ENCODE measurements at regions not wholly inside any gene's neighbourhood (a gene's known extent, or its start where the extent isn't known, plus 50 kb on each side); places are given as distances from the start of the nearest gene placed in this dataset.

GRCh38 chr10:44294726-44295412 is 90.0 kb downstream of the CXCL12 start:
- no peaks in the 10 kb centered on the region for H3K36me3 Mint-ChIP-seq
- ChIA-PET POLR2A (no interaction called here), CTCF (no interaction called here)
- peaks cover 15 to 16% of the 10 kb centered on the region in 2 donors for H3K27me3 Mint-ChIP-seq
- H3K27ac Mint-ChIP-seq = no peak overlapping the region
- Histone ChIP-seq H3K9me3 (no peaks in the 10 kb centered on the region), H3K27me3 (replicated peaks in 1 of 2; ENCODE audit: control insufficient read depth in 2 of 2, extremely low read depth in 1 of 2, insufficient read depth in 2 of 2, low read length in 1 of 2) (peaks cover 0 to 34% of the 10 kb centered on the region in 2 experiments), H3K4me1 (ENCODE audit: control insufficient read depth in 1 of 2, extremely low read depth in 1 of 2, insufficient read depth in 2 of 2, low read length in 2 of 2) (no peaks in the 10 kb centered on the region), H3K36me3 (ENCODE audit: control insufficient read depth in 2 of 2, extremely low read depth in 1 of 2, insufficient read depth in 1 of 2, low read length in 1 of 2) (no peaks in the 10 kb centered on the region), H3K4me3 (ENCODE audit: control insufficient read depth in 1 of 2, extremely low read depth in 1 of 2, low read length in 1 of 2) (no peak overlapping the region), H3K27ac (ENCODE audit: low read length) (no peak overlapping the region)
- H3K4me1 Mint-ChIP-seq = no peaks in the 10 kb centered on the region
- no peak overlapping the region for H3K4me3 Mint-ChIP-seq
- ATAC-seq (replicated peaks in 1 of 4) (no peak), DNase-seq (no peak)
- H3K9me3 Mint-ChIP-seq = no peaks in the 10 kb centered on the region
- 97% methylated on average over 9 of the region's 9 CpGs for WGBS (ENCODE audit: insufficient coverage)

DNA sequence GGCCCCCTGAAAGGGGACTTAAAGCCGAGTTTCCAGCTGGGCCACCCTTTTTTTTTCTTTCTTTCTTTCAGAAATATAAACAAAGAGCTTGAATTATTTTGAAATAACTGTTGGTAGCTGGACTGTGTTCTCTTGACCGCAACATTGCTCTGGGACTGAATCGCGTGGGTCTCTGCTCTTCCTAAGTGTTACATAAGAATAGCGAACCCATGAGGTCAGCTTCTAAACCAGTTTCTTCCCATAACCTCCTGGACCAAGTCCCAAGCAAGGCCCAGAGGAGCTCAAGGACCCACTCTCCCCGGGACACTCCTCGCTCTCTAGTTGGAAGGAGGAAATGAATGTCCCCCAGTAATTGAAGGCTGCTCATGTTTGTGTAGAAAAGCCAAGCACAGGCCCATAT is 91.1 kb downstream of the CXCL12 start:
- no CpG with 5 or more reads among the region's 7 CpGs for WGBS (ENCODE audit: insufficient coverage)
- Histone ChIP-seq H3K27ac (ENCODE audit: low read length) (no peak overlapping the region), H3K27me3 (replicated peaks in 1 of 2; ENCODE audit: control insufficient read depth in 2 of 2, extremely low read depth in 1 of 2, insufficient read depth in 2 of 2, low read length in 1 of 2) (peaks cover 0 to 32% of the 10 kb centered on the region in 2 experiments), H3K36me3 (ENCODE audit: control insufficient read depth in 2 of 2, extremely low read depth in 1 of 2, insufficient read depth in 1 of 2, low read length in 1 of 2) (no peaks in the 10 kb centered on the region), H3K4me1 (ENCODE audit: control insufficient read depth in 1 of 2, extremely low read depth in 1 of 2, insufficient read depth in 2 of 2, low read length in 2 of 2) (no peaks in the 10 kb centered on the region), H3K9me3 (no peaks in the 10 kb centered on the region), H3K4me3 (ENCODE audit: control insufficient read depth in 1 of 2, extremely low read depth in 1 of 2, low read length in 1 of 2) (no peak overlapping the region)
- DNase-seq (no peak), ATAC-seq (replicated peaks in 1 of 4) (no peak)
- CTCF ChIA-PET = no interaction called here
- no peak overlapping the region for H3K27ac Mint-ChIP-seq
- no peaks in the 10 kb centered on the region for H3K9me3 Mint-ChIP-seq
- no peak overlapping the region for H3K4me3 Mint-ChIP-seq
- no peaks in the 10 kb centered on the region for H3K36me3 Mint-ChIP-seq
- H3K4me1 Mint-ChIP-seq = no peaks in the 10 kb centered on the region
- POLR2A ChIA-PET = no interaction called here
- peaks cover 17 to 18% of the 10 kb centered on the region in 2 donors for H3K27me3 Mint-ChIP-seq

- H3K27ac ChIP-seq (ENCODE audit: low read length) = no peak overlapping the region
- ChIA-PET CTCF (no interaction called here), POLR2A (no interaction called here)
- Mint-ChIP-seq H3K36me3 (no peaks in the 10 kb centered on the region), H3K4me3 (no peak overlapping the region), H3K27ac (no peak overlapping the region), H3K9me3 (no peaks in the 10 kb centered on the region), H3K27me3 (peaks cover 18 to 19% of the 10 kb centered on the region in 2 donors), H3K4me1 (no peaks in the 10 kb centered on the region)
- no peaks in the 10 kb centered on the region for H3K36me3 ChIP-seq (ENCODE audit: control insufficient read depth in 2 of 2, extremely low read depth in 1 of 2, insufficient read depth in 1 of 2, low read length in 1 of 2)
- no peaks in the 10 kb centered on the region for H3K9me3 ChIP-seq
- peaks cover 0 to 32% of the 10 kb centered on the region in 2 experiments for H3K27me3 ChIP-seq (replicated peaks in 1 of 2; ENCODE audit: control insufficient read depth in 2 of 2, extremely low read depth in 1 of 2, insufficient read depth in 2 of 2, low read length in 1 of 2)
- 14% methylated on average over 14 of the region's 26 CpGs for WGBS (ENCODE audit: insufficient coverage)
- no peak overlapping the region for H3K4me3 ChIP-seq (ENCODE audit: control insufficient read depth in 1 of 2, extremely low read depth in 1 of 2, low read length in 1 of 2)
- no peaks in the 10 kb centered on the region for H3K4me1 ChIP-seq (ENCODE audit: control insufficient read depth in 1 of 2, extremely low read depth in 1 of 2, insufficient read depth in 2 of 2, low read length in 2 of 2)
- DNase-seq (no peak), ATAC-seq (replicated peaks in 1 of 4) (no peak)
Observed at GRCh38 chr10:44293306-44293778, 91.6 kb downstream of the CXCL12 start.

DNA sequence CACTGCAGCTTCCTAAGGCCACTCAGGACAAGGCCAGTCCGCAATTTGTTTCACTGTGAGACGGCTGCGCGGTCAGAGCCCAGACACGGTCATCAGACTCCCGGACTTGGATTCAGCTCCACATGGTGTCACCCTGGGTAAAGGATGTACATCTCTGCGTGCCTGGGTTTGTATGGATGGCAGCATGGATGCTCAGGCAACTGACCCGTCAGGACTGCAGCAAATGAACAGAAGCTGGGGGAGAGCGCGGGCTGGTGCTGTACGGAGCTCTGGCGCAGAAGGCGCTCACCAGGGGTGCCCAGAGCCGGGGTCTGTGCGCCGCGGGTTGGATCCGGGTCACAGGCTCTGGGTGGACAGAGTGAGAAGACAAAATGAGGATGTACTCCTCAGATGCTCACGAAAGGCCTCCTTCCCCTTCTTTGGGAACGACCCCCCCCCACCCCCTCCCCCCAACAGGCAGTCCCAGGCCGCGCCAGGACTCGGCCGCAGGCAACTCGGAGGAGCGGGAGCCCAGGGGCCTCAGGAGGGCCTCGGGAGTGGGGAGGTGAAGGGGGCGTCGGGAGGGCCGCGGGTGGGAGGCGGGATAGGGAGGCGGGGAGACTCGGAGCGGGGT is 92.4 kb downstream of the CXCL12 start:
- peaks cover 19 to 22% of the 10 kb centered on the region in 2 donors for H3K27me3 Mint-ChIP-seq
- 45% methylated on average over 13 of the region's 35 CpGs for WGBS (ENCODE audit: insufficient coverage)
- H3K9me3 Mint-ChIP-seq = no peaks in the 10 kb centered on the region
- H3K27ac Mint-ChIP-seq = no peak overlapping the region
- DNase-seq = no peak
- no peak for ATAC-seq (replicated peaks in 1 of 4)
- Histone ChIP-seq H3K27ac (ENCODE audit: low read length) (no peak overlapping the region), H3K4me3 (ENCODE audit: control insufficient read depth in 1 of 2, extremely low read depth in 1 of 2, low read length in 1 of 2) (no peak overlapping the region), H3K9me3 (no peaks in the 10 kb centered on the region), H3K27me3 (replicated peaks in 1 of 2; ENCODE audit: control insufficient read depth in 2 of 2, extremely low read depth in 1 of 2, insufficient read depth in 2 of 2, low read length in 1 of 2) (peaks cover 0 to 30% of the 10 kb centered on the region in 2 experiments), H3K4me1 (ENCODE audit: control insufficient read depth in 1 of 2, extremely low read depth in 1 of 2, insufficient read depth in 2 of 2, low read length in 2 of 2) (no peaks in the 10 kb centered on the region), H3K36me3 (ENCODE audit: control insufficient read depth in 2 of 2, extremely low read depth in 1 of 2, insufficient read depth in 1 of 2, low read length in 1 of 2) (no peaks in the 10 kb centered on the region)
- no peaks in the 10 kb centered on the region for H3K36me3 Mint-ChIP-seq
- no peak overlapping the region for H3K4me3 Mint-ChIP-seq
- CTCF ChIA-PET = no interaction called here
- H3K4me1 Mint-ChIP-seq = no peaks in the 10 kb centered on the region
- POLR2A ChIA-PET = no interaction called here

DNA sequence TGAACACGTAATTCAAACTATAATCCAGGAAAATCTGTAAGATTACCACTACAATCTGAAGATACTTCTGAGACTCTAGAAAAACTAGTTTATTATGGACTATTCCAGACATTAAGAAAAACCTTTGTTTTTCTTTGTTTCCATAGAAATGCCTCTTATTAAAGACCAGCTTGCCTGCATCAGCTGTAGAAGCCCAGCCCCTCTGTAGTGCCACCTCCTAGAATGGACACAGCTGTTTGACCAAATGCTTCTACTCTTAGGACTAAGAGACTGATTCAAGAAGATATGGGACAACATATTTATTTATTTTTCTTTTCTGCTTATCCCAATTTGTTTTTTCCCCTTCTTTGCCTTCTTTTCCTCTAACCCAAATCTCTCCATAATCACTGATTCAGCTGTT is 93.8 kb downstream of the CXCL12 start:
- Histone ChIP-seq H3K4me3 (ENCODE audit: control insufficient read depth in 1 of 2, extremely low read depth in 1 of 2, low read length in 1 of 2) (no peak overlapping the region), H3K27ac (ENCODE audit: low read length) (no peak overlapping the region)
- no peaks in the 10 kb centered on the region for H3K4me1 Mint-ChIP-seq

DNA sequence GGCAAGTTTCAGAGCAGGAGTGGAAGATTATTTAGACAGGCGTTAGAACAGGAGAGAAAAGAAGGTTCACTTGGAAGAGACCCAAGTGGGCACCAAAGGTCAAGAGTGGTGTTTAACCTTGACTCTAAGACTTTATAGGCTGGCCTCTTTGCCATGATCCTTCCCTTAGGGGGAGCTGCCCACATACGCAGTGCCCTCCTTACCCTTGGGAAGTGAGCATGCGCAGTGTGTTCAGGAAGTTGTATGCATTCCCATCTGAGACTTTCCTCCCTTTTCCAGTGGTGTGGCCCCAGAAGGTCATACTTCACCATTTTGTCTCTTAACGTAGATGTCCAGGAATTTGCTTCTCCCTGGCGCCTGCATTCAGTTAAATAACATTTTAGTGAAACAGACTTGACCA is 95.8 kb downstream of the CXCL12 start:
- Histone ChIP-seq H3K27ac (ENCODE audit: low read length) (no peak overlapping the region), H3K36me3 (ENCODE audit: control insufficient read depth in 2 of 2, extremely low read depth in 1 of 2, insufficient read depth in 1 of 2, low read length in 1 of 2) (no peaks in the 10 kb centered on the region), H3K4me3 (ENCODE audit: control insufficient read depth in 1 of 2, extremely low read depth in 1 of 2, low read length in 1 of 2) (no peak overlapping the region), H3K4me1 (ENCODE audit: control insufficient read depth in 1 of 2, extremely low read depth in 1 of 2, insufficient read depth in 2 of 2, low read length in 2 of 2) (no peaks in the 10 kb centered on the region), H3K27me3 (replicated peaks in 1 of 2; ENCODE audit: control insufficient read depth in 2 of 2, extremely low read depth in 1 of 2, insufficient read depth in 2 of 2, low read length in 1 of 2) (peaks cover 2 to 24% of the 10 kb centered on the region in 2 experiments), H3K9me3 (no peaks in the 10 kb centered on the region)
- no peak for ATAC-seq (replicated peaks in 1 of 4)
- ChIA-PET POLR2A (no interaction called here), CTCF (no interaction called here)
- Mint-ChIP-seq H3K27me3 (peaks cover 24 to 27% of the 10 kb centered on the region in 2 donors), H3K4me1 (no peaks in the 10 kb centered on the region), H3K4me3 (no peak overlapping the region), H3K36me3 (no peaks in the 10 kb centered on the region), H3K27ac (no peak overlapping the region), H3K9me3 (no peaks in the 10 kb centered on the region)
- 68% methylated on average over 4 of the region's 5 CpGs for WGBS (ENCODE audit: insufficient coverage)
- no peak for DNase-seq

More for the DNA sequence above, 93.8 kb downstream of the CXCL12 start:
- no peaks in the 10 kb centered on the region for H3K4me1 ChIP-seq (ENCODE audit: control insufficient read depth in 1 of 2, extremely low read depth in 1 of 2, insufficient read depth in 2 of 2, low read length in 2 of 2)
- DNase-seq (no peak), ATAC-seq (replicated peaks in 1 of 4) (no peak)
- Mint-ChIP-seq H3K4me3 (no peak overlapping the region), H3K27me3 (peaks cover 20 to 21% of the 10 kb centered on the region in 2 donors), H3K36me3 (no peaks in the 10 kb centered on the region), H3K9me3 (no peaks in the 10 kb centered on the region), H3K27ac (no peak overlapping the region)
- no peaks in the 10 kb centered on the region for H3K36me3 ChIP-seq (ENCODE audit: control insufficient read depth in 2 of 2, extremely low read depth in 1 of 2, insufficient read depth in 1 of 2, low read length in 1 of 2)
- no CpG with 5 or more reads among the region's 1 CpG for whole genome bisulfite sequencing (ENCODE audit: insufficient coverage)
- ChIA-PET CTCF (no interaction called here), POLR2A (no interaction called here)
- no peaks in the 10 kb centered on the region for H3K9me3 ChIP-seq
- peaks cover 2 to 30% of the 10 kb centered on the region in 2 experiments for H3K27me3 ChIP-seq (replicated peaks in 1 of 2; ENCODE audit: control insufficient read depth in 2 of 2, extremely low read depth in 1 of 2, insufficient read depth in 2 of 2, low read length in 1 of 2)
